DND-41 (cell line): ENCODE measurements at regions not wholly inside any gene's neighbourhood (a gene's known extent, or its start where the extent isn't known, plus 50 kb on each side); places are given as distances from the start of the nearest gene placed in this dataset.

ENCODE experiments used
- EZH2 ChIP-seq: IDR thresholded peaks from 3 replicates; pipeline ENCODE4 v1.6.1; 2012; ENCODE audit warnings: borderline replicate concordance, low read depth, mild to moderate bottlenecking, moderate library complexity, low read length, inconsistent platforms; ENCODE audit not compliant: severe bottlenecking
- TF ChIP-seq, protein P1 (sequence below): IDR thresholded peaks from 2 replicates; pipeline ENCODE4 v1.5.1; 2012; ENCODE audit warnings: borderline replicate concordance, low read length, moderate library complexity, mild to moderate bottlenecking; ENCODE audit not compliant: poor library complexity, severe bottlenecking; ENCODE audit errors: extremely low read depth

DNA sequence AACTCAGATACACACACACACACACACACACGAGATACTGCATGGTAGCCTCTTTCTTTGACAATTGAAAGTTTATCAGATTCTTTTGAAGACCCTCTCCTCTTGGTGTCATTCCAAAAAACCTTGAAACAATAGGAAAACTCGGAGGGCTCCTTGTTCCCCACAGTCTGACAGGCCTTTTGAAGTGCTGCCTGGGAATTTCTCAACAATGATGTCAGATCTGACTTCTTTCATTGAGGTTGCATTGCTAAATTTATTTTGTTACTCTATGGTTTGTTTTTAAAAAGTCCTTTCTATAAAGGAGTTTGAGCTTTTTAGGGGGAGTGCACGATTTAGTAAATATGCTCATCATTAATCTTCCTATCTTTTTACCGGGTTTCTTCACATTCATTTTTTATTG is 583.9 kb downstream of the SEMA5A start:
- TF ChIP-seq, protein P1, sequence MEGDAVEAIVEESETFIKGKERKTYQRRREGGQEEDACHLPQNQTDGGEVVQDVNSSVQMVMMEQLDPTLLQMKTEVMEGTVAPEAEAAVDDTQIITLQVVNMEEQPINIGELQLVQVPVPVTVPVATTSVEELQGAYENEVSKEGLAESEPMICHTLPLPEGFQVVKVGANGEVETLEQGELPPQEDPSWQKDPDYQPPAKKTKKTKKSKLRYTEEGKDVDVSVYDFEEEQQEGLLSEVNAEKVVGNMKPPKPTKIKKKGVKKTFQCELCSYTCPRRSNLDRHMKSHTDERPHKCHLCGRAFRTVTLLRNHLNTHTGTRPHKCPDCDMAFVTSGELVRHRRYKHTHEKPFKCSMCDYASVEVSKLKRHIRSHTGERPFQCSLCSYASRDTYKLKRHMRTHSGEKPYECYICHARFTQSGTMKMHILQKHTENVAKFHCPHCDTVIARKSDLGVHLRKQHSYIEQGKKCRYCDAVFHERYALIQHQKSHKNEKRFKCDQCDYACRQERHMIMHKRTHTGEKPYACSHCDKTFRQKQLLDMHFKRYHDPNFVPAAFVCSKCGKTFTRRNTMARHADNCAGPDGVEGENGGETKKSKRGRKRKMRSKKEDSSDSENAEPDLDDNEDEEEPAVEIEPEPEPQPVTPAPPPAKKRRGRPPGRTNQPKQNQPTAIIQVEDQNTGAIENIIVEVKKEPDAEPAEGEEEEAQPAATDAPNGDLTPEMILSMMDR, result no peak
- TF ChIP-seq EZH2, result no peak
